H1 (cell line): ENCODE measurements at regions not wholly inside any gene's neighbourhood (a gene's known extent, or its start where the extent isn't known, plus 50 kb on each side); places are given as distances from the start of the nearest gene placed in this dataset.

ENCODE experiments used
- CTCF ChIA-PET: fragments of 300-600 bp; sonication (Branson Sonifier 250); formaldehyde crosslinking; loops from one replicate; lab custom pipeline; 2021; ENCODE audit not compliant: partially characterized antibody; lab: Charles Lee
- POLR2A ChIA-PET: fragments of 300-600 bp; sonication (Branson Sonifier 250); formaldehyde crosslinking; loops from one replicate; lab custom pipeline; 2021; ENCODE audit warnings: inconsistent platforms; ENCODE audit not compliant: partially characterized antibody; lab: Charles Lee
- DNase-seq, 2 experiments: peaks; one replicate each; pipeline versions ENCODE4 v3.0.0 to v3.0.0-alpha.2; 2010 to 2022; ENCODE audit warnings: low spot score in 2 of 2, low read depth in 1 of 2, mixed read lengths in 1 of 2
- FAIRE-seq: peaks from 2 replicates; lab custom pipeline; 2011; peaks lifted over from hg19 to GRCh38; lab: Jason Lieb, UNC
- H2AFZ ChIP-seq: 2 replicates; pipeline ENCODE4 v1.8.1; 2012; ENCODE audit warnings: low read length, inconsistent platforms
- H2AK5ac ChIP-seq: 2 replicates; pipeline ENCODE4 v1.6.1; 2013; ENCODE audit warnings: low read depth, low read length
- H2BK120ac ChIP-seq: replicated peaks from 2 replicates; pipeline ENCODE3; 2013; ENCODE audit warnings: low read depth, low read length, inconsistent platforms
- H2BK12ac ChIP-seq: 2 replicates; pipeline ENCODE4 v1.6.1; 2013; ENCODE audit warnings: low read depth, low read length
- H2BK15ac ChIP-seq: 2 replicates; pipeline ENCODE4 v1.6.1; 2013; ENCODE audit warnings: low read length
- H2BK20ac ChIP-seq: 2 replicates; pipeline ENCODE4 v1.6.1; 2013; ENCODE audit warnings: low read length
- H2BK5ac ChIP-seq: 2 replicates; pipeline ENCODE4 v1.6.1; 2013; ENCODE audit warnings: low read depth, low read length
- H3K14ac ChIP-seq: 2 replicates; pipeline ENCODE4 v1.6.1; 2013; ENCODE audit warnings: inconsistent platforms; ENCODE audit not compliant: insufficient read length
- H3K18ac ChIP-seq: 2 replicates; pipeline ENCODE4 v1.6.1; 2013; ENCODE audit warnings: low read length; ENCODE audit errors: extremely low read depth
- H3K23ac ChIP-seq: 2 replicates; pipeline ENCODE4 v1.6.1; 2013; ENCODE audit warnings: inconsistent platforms; ENCODE audit not compliant: insufficient read length
- H3K23me2 ChIP-seq: 2 replicates; pipeline ENCODE4 v1.6.1; 2013; ENCODE audit warnings: low read depth, low read length
- H3K27ac ChIP-seq: 2 replicates; pipeline ENCODE4 v1.6.1; 2011; ENCODE audit warnings: low read depth, low read length, inconsistent platforms
- H3K27me3 ChIP-seq, 4 experiments: replicated peaks in 1 of 4; 1 replicate in 1 of 4; 2 replicates in 3 of 4; pipeline versions ENCODE4 v1.6.1 to v1.8.1; 2011 to 2013; ENCODE audit warnings: low read length in 3 of 4, mild to moderate bottlenecking in 3 of 4, inconsistent platforms in 2 of 4, mixed read lengths in 2 of 4, moderate library complexity in 1 of 4; ENCODE audit not compliant: control insufficient read depth in 3 of 4, insufficient read depth in 3 of 4; ENCODE audit errors: extremely low read depth in 1 of 4
- H3K36me3 ChIP-seq, 4 experiments: 2 replicates each; pipeline versions ENCODE4 v1.6.1 to v1.8.1; 2011 to 2013; ENCODE audit warnings: mild to moderate bottlenecking in 4 of 4, low read length in 3 of 4, moderate library complexity in 2 of 4, control low read depth in 1 of 4, inconsistent platforms in 1 of 4; ENCODE audit not compliant: insufficient read depth in 4 of 4, control insufficient read depth in 2 of 4
- H3K4ac ChIP-seq: replicated peaks from 2 replicates; pipeline ENCODE3; 2013; ENCODE audit warnings: low read length, low read depth, mixed read lengths, inconsistent platforms; ENCODE audit not compliant: insufficient read length
- H3K4me1 ChIP-seq, 4 experiments: replicated peaks in 1 of 4; 1 replicate in 1 of 4; 2 replicates in 3 of 4; pipeline versions ENCODE4 v1.6.1 to v1.8.1; 2011 to 2013; ENCODE audit warnings: low read length in 3 of 4, inconsistent platforms in 2 of 4, mixed read lengths in 1 of 4; ENCODE audit not compliant: insufficient read depth in 4 of 4, control insufficient read depth in 3 of 4
- H3K4me2 ChIP-seq, 2 experiments: 2 replicates each; pipeline versions ENCODE4 v1.6.1 to v1.8.1; 2011 to 2013; ENCODE audit warnings: low read depth in 2 of 2, low read length in 2 of 2, control low read depth in 1 of 2, inconsistent platforms in 1 of 2, mild to moderate bottlenecking in 1 of 2; ENCODE audit not compliant: insufficient read depth in 1 of 2
- H3K4me3 ChIP-seq, 4 experiments: fragments of 200-600, 300-600 bp in 1 of 4; sonication (generic), shearing (Covaris generic), sonication (Bioruptor Twin) in 1 of 4; 2 replicates each; pipeline versions ENCODE4 v1.5.1 to v1.8.1; 2011 to 2016; ENCODE audit warnings: low read length in 4 of 4, low read depth in 3 of 4, control low read depth in 2 of 4, inconsistent platforms in 2 of 4, mild to moderate bottlenecking in 2 of 4, mixed read lengths in 1 of 4, moderate library complexity in 1 of 4; ENCODE audit not compliant: insufficient read depth in 2 of 4; ENCODE audit errors: extremely low read depth in 1 of 4
- H3K56ac ChIP-seq: replicated peaks from 2 replicates; pipeline ENCODE3; 2013; ENCODE audit warnings: low read depth, mild to moderate bottlenecking, mixed read lengths, low read length, inconsistent platforms; ENCODE audit not compliant: insufficient read length
- H3K79me1 ChIP-seq: 2 replicates; pipeline ENCODE4 v1.6.1; 2013; ENCODE audit warnings: low read depth, low read length, control low read depth
- H3K79me2 ChIP-seq, 2 experiments: 2 replicates each; pipeline versions ENCODE4 v1.6.1 to v1.8.1; 2012 to 2013; ENCODE audit warnings: low read length in 2 of 2, mild to moderate bottlenecking in 2 of 2, inconsistent platforms in 1 of 2; ENCODE audit not compliant: insufficient read depth in 2 of 2, control insufficient read depth in 1 of 2
- H3K9ac ChIP-seq, 4 experiments: replicated peaks in 1 of 4; 1 replicate in 1 of 4; 2 replicates in 3 of 4; pipeline versions ENCODE4 v1.6.1 to v1.8.1; 2011 to 2013; ENCODE audit warnings: low read depth in 3 of 4, low read length in 3 of 4, control low read depth in 2 of 4, mild to moderate bottlenecking in 2 of 4, moderate library complexity in 2 of 4, inconsistent platforms in 1 of 4; ENCODE audit errors: extremely low read depth in 1 of 4
- H3K9me3 ChIP-seq, 2 experiments: 2 replicates each; pipeline versions ENCODE4 v1.6.1 to v1.8.1; 2012 to 2013; ENCODE audit warnings: mild to moderate bottlenecking in 2 of 2, moderate library complexity in 2 of 2, control low read depth in 1 of 2, inconsistent platforms in 1 of 2, low read depth in 1 of 2, low read length in 1 of 2, mixed read lengths in 1 of 2; ENCODE audit not compliant: insufficient read depth in 2 of 2
- H4K20me1 ChIP-seq, 2 experiments: replicated peaks in 1 of 2; 2 replicates each; pipeline versions ENCODE3 to v1.8.1; 2011 to 2013; ENCODE audit warnings: inconsistent platforms in 2 of 2, low read length in 2 of 2, mild to moderate bottlenecking in 1 of 2; ENCODE audit not compliant: insufficient read depth in 2 of 2, control insufficient read depth in 1 of 2
- H4K5ac ChIP-seq: 2 replicates; pipeline ENCODE4 v1.6.1; 2013; ENCODE audit warnings: low read length, low read depth, mixed read lengths, inconsistent platforms; ENCODE audit not compliant: insufficient read length
- H4K8ac ChIP-seq: 2 replicates; pipeline ENCODE4 v1.8.0; 2013; ENCODE audit warnings: mild to moderate bottlenecking, moderate library complexity, low read length, inconsistent platforms; ENCODE audit not compliant: insufficient read depth; ENCODE audit errors: extremely low read depth
- H4K91ac ChIP-seq: replicated peaks from 2 replicates; pipeline ENCODE3; 2013; ENCODE audit warnings: low read length, mixed read lengths, inconsistent platforms; ENCODE audit not compliant: insufficient read length
- BCL11A ChIP-seq, 2 experiments: IDR thresholded peaks; one replicate each; pipeline ENCODE4 v1.6.1; 2011; ENCODE audit warnings: low read depth in 2 of 2, low read length in 2 of 2, mild to moderate bottlenecking in 2 of 2
- BRCA1 ChIP-seq: IDR thresholded peaks from 2 replicates; pipeline ENCODE4 v1.6.1; 2012; ENCODE audit warnings: low read depth, low read length, improper control_type of control experiment
- CHD1 ChIP-seq: IDR thresholded peaks from 2 replicates; pipeline ENCODE4 v1.6.1; 2012; ENCODE audit warnings: low read depth, low read length, improper control_type of control experiment
- FOSL1 ChIP-seq: IDR thresholded peaks from 2 replicates; pipeline ENCODE4 v1.6.1; 2011; ENCODE audit warnings: mild to moderate bottlenecking, low read depth, low read length, moderate library complexity; ENCODE audit not compliant: insufficient read depth
- KDM1A ChIP-seq: fragments of 200-600, 300-600 bp; sonication (generic); IDR thresholded peaks from 2 replicates; pipeline ENCODE4 v1.7.1; 2016; ENCODE audit warnings: mild to moderate bottlenecking, low read length, borderline replicate concordance
- RAD21 ChIP-seq, 2 experiments: IDR thresholded peaks in 1 of 2; conservative IDR thresholded peaks in 1 of 2; 2 replicates each; pipeline ENCODE4 v1.6.1; 2011; ENCODE audit warnings: low read depth in 2 of 2, low read length in 2 of 2, improper control_type of control experiment in 1 of 2, inconsistent platforms in 1 of 2, mild to moderate bottlenecking in 1 of 2, moderate library complexity in 1 of 2
- RNF2 ChIP-seq: fragments of 200-900, 300-1000 bp; sonication (generic); IDR thresholded peaks from 2 replicates; pipeline ENCODE4 v1.7.1; 2016; ENCODE audit warnings: borderline replicate concordance, low read depth, mild to moderate bottlenecking, antibody characterized with exemption, low read length; ENCODE audit not compliant: poor library complexity, severe bottlenecking; ENCODE audit errors: missing control alignments
- SIX5 ChIP-seq: IDR thresholded peaks from 2 replicates; pipeline ENCODE4 v1.6.1; 2011; ENCODE audit warnings: mild to moderate bottlenecking, low read depth, low read length
- YY1 ChIP-seq: IDR thresholded peaks from 2 replicates; pipeline ENCODE4 v1.6.1; 2011; ENCODE audit warnings: low read depth, mild to moderate bottlenecking, low read length
- WGBS, 2 experiments: shearing (Covaris generic) in 1 of 2; methylation state at CpG; one replicate each; pipeline versions ENCODE4 v1.1.6 to v1.1.7; 2013 to 2015; ENCODE audit warnings: low lambda C conversion rate in 2 of 2, mixed read lengths in 2 of 2, inconsistent platforms in 1 of 2, low coverage in 1 of 2, missing lambda C conversion rate in 1 of 2; ENCODE audit not compliant: insufficient replicate concordance in 2 of 2, insufficient coverage in 1 of 2, insufficient read length in 1 of 2; ENCODE audit errors: extremely low coverage in 1 of 2, missing lambda C conversion rate in 1 of 2; 5-methylcytosine and 5-hydroxymethylcytosine counted together
- TF ChIP-seq, protein P1 (sequence below): IDR thresholded peaks from 2 replicates; pipeline ENCODE4 v1.6.1; 2012; ENCODE audit warnings: low read length, inconsistent platforms

GRCh38 chr9:1776668-1777067 lies 238.5 kb upstream of the SMARCA2 start:
- Histone ChIP-seq H2BK5ac (no peak overlapping the region), H4K5ac (no peak overlapping the region), H4K20me1 (no peaks in the 10 kb centered on the region), H3K9ac (no peak overlapping the region), H3K23ac (no peak overlapping the region), H3K79me1 (no peaks in the 10 kb centered on the region), H3K18ac (no peak overlapping the region; the same call in 1 of the 2 replicates), H2BK20ac (no peak overlapping the region), H3K9me3 (no peaks in the 10 kb centered on the region), H3K23me2 (no peaks in the 10 kb centered on the region), H3K27ac (no peak overlapping the region), H3K4me2 (no peak overlapping the region; a peak in 1 of 4 replicates), H3K56ac (no peak overlapping the region), H2BK120ac (no peak overlapping the region), H3K4me1 (peaks cover 0 to 7% (median 4%) of the 10 kb centered on the region in 4 experiments; a peak in 4 of 7 replicates), H3K4me3 (no peak overlapping the region), H3K14ac (no peak overlapping the region), H2AK5ac (no peak overlapping the region), H4K8ac (no peak overlapping the region), H3K79me2 (no peaks in the 10 kb centered on the region), H3K4ac (no peak overlapping the region), H2AFZ (no peak overlapping the region), H2BK15ac (no peak overlapping the region), H4K91ac (no peak overlapping the region), H3K27me3 (no peaks in the 10 kb centered on the region), H2BK12ac (0 out of 2 replicates have a peak overlapping the region, but pooled peaks have one; percentile 10), H3K36me3 (no peaks in the 10 kb centered on the region)
- FAIRE-seq (no peak), DNase-seq (no peak)
- 100% methylated on average over 1 of the region's 1 CpG; no CpG with 5 or more reads in 1 of the 2 experiments for WGBS, 2 experiments
- ChIA-PET CTCF (no interaction called here), POLR2A (no interaction called here)
- TF ChIP-seq, protein P1, sequence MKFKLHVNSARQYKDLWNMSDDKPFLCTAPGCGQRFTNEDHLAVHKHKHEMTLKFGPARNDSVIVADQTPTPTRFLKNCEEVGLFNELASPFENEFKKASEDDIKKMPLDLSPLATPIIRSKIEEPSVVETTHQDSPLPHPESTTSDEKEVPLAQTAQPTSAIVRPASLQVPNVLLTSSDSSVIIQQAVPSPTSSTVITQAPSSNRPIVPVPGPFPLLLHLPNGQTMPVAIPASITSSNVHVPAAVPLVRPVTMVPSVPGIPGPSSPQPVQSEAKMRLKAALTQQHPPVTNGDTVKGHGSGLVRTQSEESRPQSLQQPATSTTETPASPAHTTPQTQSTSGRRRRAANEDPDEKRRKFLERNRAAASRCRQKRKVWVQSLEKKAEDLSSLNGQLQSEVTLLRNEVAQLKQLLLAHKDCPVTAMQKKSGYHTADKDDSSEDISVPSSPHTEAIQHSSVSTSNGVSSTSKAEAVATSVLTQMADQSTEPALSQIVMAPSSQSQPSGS: no peak
- TF ChIP-seq RNF2: no peak
- no peak for TF ChIP-seq BCL11A (IDR thresholded peaks at IDR 0.05; ENCODE audit: low read depth in 2 of 2, low read length in 2 of 2)
- no peak for TF ChIP-seq RAD21 (IDR thresholded peaks at IDR 0.05 in 1 of 2, conservative IDR thresholded peaks at IDR 0.05 in 1 of 2; ENCODE audit: low read depth in 2 of 2, low read length in 2 of 2)
- no peak for TF ChIP-seq SIX5
- TF ChIP-seq BRCA1: no peak
- no peak for TF ChIP-seq YY1
- TF ChIP-seq FOSL1: no peak
- no peak for TF ChIP-seq CHD1
- TF ChIP-seq KDM1A: no peak
